Activated naive CD4-positive, alpha-beta T cell treated with anti-CD3 and anti-CD28 coated beads, Interleukin-2, amount 10 ng/mL, durations not matched to agents 7 days and 5 days (primary cell): ENCODE measurements at regions not wholly inside any gene's neighbourhood (a gene's known extent, or its start where the extent isn't known, plus 50 kb on each side); places are given as distances from the start of the nearest gene placed in this dataset.

Experiments used
- CTCF ChIA-PET: fragments of 350-600 bp; sonication (Branson Sonifier 250); formaldehyde crosslinking; loops from one replicate; lab custom pipeline; 2021; ENCODE audit warnings: antibody characterized with exemption; lab: Charles Lee
- DNase-seq: peaks from one replicate; pipeline ENCODE4 v3.0.0-alpha.2; 2020
- H3K27ac Mint-ChIP-seq: one replicate; pipeline ENCODE4 v1.8.0; 2021; ENCODE audit warnings: mild to moderate bottlenecking, moderate library complexity, mixed read lengths
- H3K27me3 Mint-ChIP-seq: one replicate; pipeline ENCODE4 v1.8.0; 2021; ENCODE audit warnings: mild to moderate bottlenecking, mixed read lengths
- H3K36me3 Mint-ChIP-seq: one replicate; pipeline ENCODE4 v1.8.0; 2021; ENCODE audit warnings: mixed read lengths
- H3K4me1 Mint-ChIP-seq: one replicate; pipeline ENCODE4 v1.8.0; 2021; ENCODE audit warnings: mixed read lengths
- H3K4me3 Mint-ChIP-seq: one replicate; pipeline ENCODE4 v1.8.0; 2021; ENCODE audit warnings: mild to moderate bottlenecking, moderate library complexity, mixed read lengths
- H3K9me3 Mint-ChIP-seq: one replicate; pipeline ENCODE4 v1.8.0; 2021; ENCODE audit warnings: mixed read lengths

- no peak overlapping the region for H3K27ac Mint-ChIP-seq
These were observed 119.0 kb upstream of the MCHR2 start for GRCh38 chr6:100112855-100113508.

GRCh38 chr6:100105919-100106529, 112.0 kb upstream of the MCHR2 start:
- Mint-ChIP-seq H3K9me3 (no peaks in the 10 kb centered on the region), H3K27me3 (peaks cover 4% of the 10 kb centered on the region), H3K27ac (no peak overlapping the region), H3K4me1 (no peaks in the 10 kb centered on the region), H3K36me3 (no peaks in the 10 kb centered on the region), H3K4me3 (no peak overlapping the region)
- CTCF ChIA-PET: no interaction called here
- no peak for DNase-seq

More at GRCh38 chr6:100112855-100113508, 119.0 kb upstream of the MCHR2 start:
- Mint-ChIP-seq H3K27me3 (peaks cover 4% of the 10 kb centered on the region), H3K4me1 (no peaks in the 10 kb centered on the region), H3K9me3 (no peaks in the 10 kb centered on the region), H3K36me3 (no peaks in the 10 kb centered on the region), H3K4me3 (no peak overlapping the region)
- CTCF ChIA-PET: no interaction called here
- no peak for DNase-seq

GRCh38 chr6:100105138-100105537, 111.1 kb upstream of the MCHR2 start:
- H3K4me3 Mint-ChIP-seq: no peak overlapping the region
- CTCF ChIA-PET: no interaction called here

GRCh38 chr6:100103931-100104330, 109.9 kb upstream of the MCHR2 start:
- Mint-ChIP-seq H3K27ac (no peak overlapping the region), H3K9me3 (no peaks in the 10 kb centered on the region), H3K36me3 (no peaks in the 10 kb centered on the region), H3K27me3 (no peaks in the 10 kb centered on the region), H3K4me3 (no peak overlapping the region), H3K4me1 (no peaks in the 10 kb centered on the region)
- DNase-seq: no peak
- CTCF ChIA-PET: interaction anchor here (0.6 to 1.2 kb wide), 2 partner anchors 102 to 111 kb away, joined by 3 to 4 read pairs; no protein-coding TSS in a partner anchor

More at GRCh38 chr6:100105138-100105537, 111.1 kb upstream of the MCHR2 start:
- H3K4me1 Mint-ChIP-seq: no peaks in the 10 kb centered on the region
- H3K27ac Mint-ChIP-seq: no peak overlapping the region
- no peaks in the 10 kb centered on the region for H3K9me3 Mint-ChIP-seq
- DNase-seq: no peak
- no peaks in the 10 kb centered on the region for H3K27me3 Mint-ChIP-seq
- no peaks in the 10 kb centered on the region for H3K36me3 Mint-ChIP-seq

GRCh38 chr6:100103194-100103593, 109.2 kb upstream of the MCHR2 start:
- H3K4me3 Mint-ChIP-seq: no peak overlapping the region

GRCh38 chr6:100101644-100102043, 107.6 kb upstream of the MCHR2 start:
- Mint-ChIP-seq H3K36me3 (no peaks in the 10 kb centered on the region), H3K4me3 (no peak overlapping the region), H3K27me3 (peaks cover 4% of the 10 kb centered on the region), H3K9me3 (no peaks in the 10 kb centered on the region), H3K27ac (no peak overlapping the region), H3K4me1 (no peaks in the 10 kb centered on the region)
- DNase-seq: no peak
- CTCF ChIA-PET: interaction anchor here (4.9 kb wide), 1 partner anchor 99 kb away, joined by 37 read pairs; no protein-coding TSS in a partner anchor

More at GRCh38 chr6:100103194-100103593, 109.2 kb upstream of the MCHR2 start:
- Mint-ChIP-seq H3K4me1 (no peaks in the 10 kb centered on the region), H3K36me3 (no peaks in the 10 kb centered on the region), H3K27ac (no peak overlapping the region), H3K9me3 (no peaks in the 10 kb centered on the region), H3K27me3 (no peaks in the 10 kb centered on the region)
- CTCF ChIA-PET: interaction anchor here (1.2 kb wide), 1 partner anchor 101 kb away, joined by 4 read pairs; no protein-coding TSS in a partner anchor
- DNase-seq: no peak

- CTCF ChIA-PET: interaction anchor here (0.9 to 4.9 kb wide), 6 partner anchors 9 to 232 kb away, joined by 3 to 37 read pairs (median 5); no protein-coding TSS in a partner anchor
- DNase-seq: no peak
- Mint-ChIP-seq H3K27me3 (peaks cover 4% of the 10 kb centered on the region), H3K4me1 (no peaks in the 10 kb centered on the region), H3K4me3 (no peak overlapping the region), H3K36me3 (no peaks in the 10 kb centered on the region), H3K27ac (no peak overlapping the region), H3K9me3 (no peaks in the 10 kb centered on the region)
These were observed 106.8 kb upstream of the MCHR2 start for GRCh38 chr6:100100776-100101175.

- Mint-ChIP-seq H3K27me3 (peaks cover 4% of the 10 kb centered on the region), H3K4me3 (no peak overlapping the region), H3K4me1 (no peaks in the 10 kb centered on the region), H3K36me3 (no peaks in the 10 kb centered on the region), H3K27ac (no peak overlapping the region), H3K9me3 (no peaks in the 10 kb centered on the region)
- no peak for DNase-seq
- CTCF ChIA-PET: interaction anchor here (0.7 to 4.9 kb wide), 9 partner anchors 8 to 231 kb away, joined by 3 to 37 read pairs (median 5); no protein-coding TSS in a partner anchor
These were observed 105.4 kb upstream of the MCHR2 start for GRCh38 chr6:100099189-100100074.

- H3K27ac Mint-ChIP-seq: no peak overlapping the region
- peaks cover 4% of the 10 kb centered on the region for H3K27me3 Mint-ChIP-seq
- no peak overlapping the region for H3K4me3 Mint-ChIP-seq
- CTCF ChIA-PET: interaction anchor here (1.7 kb wide), 1 partner anchor 229 kb away, joined by 6 read pairs; no protein-coding TSS in a partner anchor
- no peak for DNase-seq
- no peaks in the 10 kb centered on the region for H3K9me3 Mint-ChIP-seq
- no peaks in the 10 kb centered on the region for H3K36me3 Mint-ChIP-seq
- no peaks in the 10 kb centered on the region for H3K4me1 Mint-ChIP-seq
These were observed 102.9 kb upstream of the MCHR2 start for GRCh38 chr6:100096936-100097335.

- Mint-ChIP-seq H3K9me3 (no peaks in the 10 kb centered on the region), H3K36me3 (no peaks in the 10 kb centered on the region), H3K27me3 (peaks cover 4% of the 10 kb centered on the region), H3K27ac (no peak overlapping the region), H3K4me1 (no peaks in the 10 kb centered on the region), H3K4me3 (no peak overlapping the region)
- CTCF ChIA-PET: interaction anchor here (1.7 kb wide), 1 partner anchor 228 kb away, joined by 6 read pairs; no protein-coding TSS in a partner anchor
- no peak for DNase-seq
These were observed 102.3 kb upstream of the MCHR2 start for GRCh38 chr6:100096341-100096740.

GRCh38 chr6:100093405-100093804, 99.4 kb upstream of the MCHR2 start:
- peaks cover 4% of the 10 kb centered on the region for H3K27me3 Mint-ChIP-seq
- H3K27ac Mint-ChIP-seq: no peak overlapping the region
- CTCF ChIA-PET: interaction anchor here (1.1 kb wide), 1 partner anchor 11 kb away, joined by 3 read pairs; no protein-coding TSS in a partner anchor
- DNase-seq: no peak
- no peaks in the 10 kb centered on the region for H3K36me3 Mint-ChIP-seq
- H3K4me1 Mint-ChIP-seq: no peaks in the 10 kb centered on the region
- no peaks in the 10 kb centered on the region for H3K9me3 Mint-ChIP-seq
- no peak overlapping the region for H3K4me3 Mint-ChIP-seq

- Mint-ChIP-seq H3K4me1 (no peaks in the 10 kb centered on the region), H3K36me3 (no peaks in the 10 kb centered on the region), H3K27ac (no peak overlapping the region), H3K4me3 (no peak overlapping the region), H3K27me3 (no peaks in the 10 kb centered on the region), H3K9me3 (no peaks in the 10 kb centered on the region)
- DNase-seq: no peak
- CTCF ChIA-PET: no interaction called here
These were observed 94.0 kb upstream of the MCHR2 start for GRCh38 chr6:100088009-100088408.

- H3K4me3 Mint-ChIP-seq: no peak overlapping the region
- no peaks in the 10 kb centered on the region for H3K36me3 Mint-ChIP-seq
- H3K4me1 Mint-ChIP-seq: no peaks in the 10 kb centered on the region
These were observed 91.0 kb upstream of the MCHR2 start for GRCh38 chr6:100084991-100085364.

More at GRCh38 chr6:100084991-100085364, 91.0 kb upstream of the MCHR2 start:
- H3K9me3 Mint-ChIP-seq: no peaks in the 10 kb centered on the region
- H3K27me3 Mint-ChIP-seq: no peaks in the 10 kb centered on the region
- DNase-seq: no peak
- CTCF ChIA-PET: interaction anchor here (1.0 kb wide), 1 partner anchor 217 kb away, joined by 3 read pairs; no protein-coding TSS in a partner anchor
- H3K27ac Mint-ChIP-seq: no peak overlapping the region
